ENCODE measurements at regions not wholly inside any gene's neighbourhood (a gene's known extent, or its start where the extent isn't known, plus 50 kb on each side); places are given as distances from the start of the nearest gene placed in this dataset.

GRCh38 chr6:85078058-85078457, 313.7 kb upstream of the TBX18 start:
- TF ChIP-seq, protein P1, sequence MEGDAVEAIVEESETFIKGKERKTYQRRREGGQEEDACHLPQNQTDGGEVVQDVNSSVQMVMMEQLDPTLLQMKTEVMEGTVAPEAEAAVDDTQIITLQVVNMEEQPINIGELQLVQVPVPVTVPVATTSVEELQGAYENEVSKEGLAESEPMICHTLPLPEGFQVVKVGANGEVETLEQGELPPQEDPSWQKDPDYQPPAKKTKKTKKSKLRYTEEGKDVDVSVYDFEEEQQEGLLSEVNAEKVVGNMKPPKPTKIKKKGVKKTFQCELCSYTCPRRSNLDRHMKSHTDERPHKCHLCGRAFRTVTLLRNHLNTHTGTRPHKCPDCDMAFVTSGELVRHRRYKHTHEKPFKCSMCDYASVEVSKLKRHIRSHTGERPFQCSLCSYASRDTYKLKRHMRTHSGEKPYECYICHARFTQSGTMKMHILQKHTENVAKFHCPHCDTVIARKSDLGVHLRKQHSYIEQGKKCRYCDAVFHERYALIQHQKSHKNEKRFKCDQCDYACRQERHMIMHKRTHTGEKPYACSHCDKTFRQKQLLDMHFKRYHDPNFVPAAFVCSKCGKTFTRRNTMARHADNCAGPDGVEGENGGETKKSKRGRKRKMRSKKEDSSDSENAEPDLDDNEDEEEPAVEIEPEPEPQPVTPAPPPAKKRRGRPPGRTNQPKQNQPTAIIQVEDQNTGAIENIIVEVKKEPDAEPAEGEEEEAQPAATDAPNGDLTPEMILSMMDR (IDR thresholded peaks at IDR 0.05; ENCODE audit: insufficient read depth, low read length, poor library complexity, severe bottlenecking) = no peak
- no peak for TF ChIP-seq EZH2phosphoT487 (conservative IDR thresholded peaks at IDR 0.05; ENCODE audit: low read length)
